NCI-H524 (cell line): ENCODE measurements at regions not wholly inside any gene's neighbourhood (a gene's known extent, or its start where the extent isn't known, plus 50 kb on each side); places are given as distances from the start of the nearest gene placed in this dataset.

Source experiments
- DNase-seq, 2 experiments: peaks; one replicate each; lab custom pipeline; 2025; lab: John Stamatoyannopoulos, UW

GRCh38 chr9:78866207-78867132 lies 569.5 kb downstream of the PSAT1 start:
- no peak for DNase-seq

GRCh38 chr9:78871086-78871451 lies 574.1 kb downstream of the PSAT1 start:
- DNase-seq = no peak

GRCh38 chr9:78871452-78872331 lies 574.8 kb downstream of the PSAT1 start:
- DNase-seq = no peak

- no peak for DNase-seq
Observed at GRCh38 chr9:78874061-78874460, 577.1 kb downstream of the PSAT1 start.

- no peak for DNase-seq
Observed at GRCh38 chr9:78879324-78880100, 582.6 kb downstream of the PSAT1 start.

- no peak for DNase-seq
Observed at GRCh38 chr9:78881295-78881694, 584.4 kb downstream of the PSAT1 start.

GRCh38 chr9:78882481-78882880 lies 585.6 kb downstream of the PSAT1 start:
- no peak for DNase-seq

- DNase-seq = no peak
Observed at GRCh38 chr9:78884611-78885150, 587.8 kb downstream of the PSAT1 start.

GRCh38 chr9:78892182-78892581 lies 595.3 kb downstream of the PSAT1 start:
- DNase-seq = no peak

- no peak for DNase-seq
Observed at GRCh38 chr9:78892769-78893168, 595.8 kb downstream of the PSAT1 start.

GRCh38 chr9:78893774-78894401 lies 597.0 kb downstream of the PSAT1 start:
- no peak for DNase-seq

- DNase-seq = no peak
Observed at GRCh38 chr9:78896479-78896878, 599.6 kb downstream of the PSAT1 start.

- DNase-seq = no peak
Observed at GRCh38 chr9:78898234-78898633, 601.3 kb downstream of the PSAT1 start.

- DNase-seq = no peak
Observed at GRCh38 chr9:78899006-78899405, 602.1 kb downstream of the PSAT1 start.

- no peak for DNase-seq
Observed at GRCh38 chr9:78900500-78900899, 603.6 kb downstream of the PSAT1 start.

GRCh38 chr9:78902051-78902450 lies 605.1 kb downstream of the PSAT1 start:
- DNase-seq = no peak

GRCh38 chr9:78903581-78903980 lies 606.7 kb downstream of the PSAT1 start:
- no peak for DNase-seq

- DNase-seq = no peak
Observed at GRCh38 chr9:78904686-78905085, 607.8 kb downstream of the PSAT1 start.

- DNase-seq = no peak
Observed at GRCh38 chr9:78905387-78905786, 608.5 kb downstream of the PSAT1 start.

- no peak for DNase-seq
Observed at GRCh38 chr9:78905986-78906755, 609.2 kb downstream of the PSAT1 start.

- no peak for DNase-seq
Observed at GRCh38 chr9:78909566-78909965, 612.6 kb downstream of the PSAT1 start.
